Fibroblast of pulmonary artery (primary cell): ENCODE measurements at regions not wholly inside any gene's neighbourhood (a gene's known extent, or its start where the extent isn't known, plus 50 kb on each side); places are given as distances from the start of the nearest gene placed in this dataset.
"Not testable (repeated sequence)": the region's sequence is repeated elsewhere in the genome, so short reads cannot be mapped to it uniquely, and the experiment has no call there.

Experiments
- DNase-seq: peaks from one replicate; pipeline ENCODE4 v3.0.0-alpha.2; 2010; ENCODE audit warnings: low read depth
- H3K4me3 ChIP-seq: replicated peaks from 2 replicates; pipeline ENCODE4 v1.5.1; 2011; ENCODE audit warnings: low read depth, mild to moderate bottlenecking, control low read depth, low read length, moderate library complexity
- TF ChIP-seq, protein P1 (sequence below): IDR thresholded peaks from 2 replicates; pipeline ENCODE4 v1.5.1; 2011; ENCODE audit warnings: mild to moderate bottlenecking, control low read depth, low read length, inconsistent platforms; ENCODE audit errors: missing control alignments

GRCh38 chr12:131333136-131333535 is 377.8 kb upstream of the SFSWAP start:
- no peak overlapping the region for H3K4me3 ChIP-seq
- no peak for DNase-seq
- TF ChIP-seq, protein P1, sequence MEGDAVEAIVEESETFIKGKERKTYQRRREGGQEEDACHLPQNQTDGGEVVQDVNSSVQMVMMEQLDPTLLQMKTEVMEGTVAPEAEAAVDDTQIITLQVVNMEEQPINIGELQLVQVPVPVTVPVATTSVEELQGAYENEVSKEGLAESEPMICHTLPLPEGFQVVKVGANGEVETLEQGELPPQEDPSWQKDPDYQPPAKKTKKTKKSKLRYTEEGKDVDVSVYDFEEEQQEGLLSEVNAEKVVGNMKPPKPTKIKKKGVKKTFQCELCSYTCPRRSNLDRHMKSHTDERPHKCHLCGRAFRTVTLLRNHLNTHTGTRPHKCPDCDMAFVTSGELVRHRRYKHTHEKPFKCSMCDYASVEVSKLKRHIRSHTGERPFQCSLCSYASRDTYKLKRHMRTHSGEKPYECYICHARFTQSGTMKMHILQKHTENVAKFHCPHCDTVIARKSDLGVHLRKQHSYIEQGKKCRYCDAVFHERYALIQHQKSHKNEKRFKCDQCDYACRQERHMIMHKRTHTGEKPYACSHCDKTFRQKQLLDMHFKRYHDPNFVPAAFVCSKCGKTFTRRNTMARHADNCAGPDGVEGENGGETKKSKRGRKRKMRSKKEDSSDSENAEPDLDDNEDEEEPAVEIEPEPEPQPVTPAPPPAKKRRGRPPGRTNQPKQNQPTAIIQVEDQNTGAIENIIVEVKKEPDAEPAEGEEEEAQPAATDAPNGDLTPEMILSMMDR, result no peak

- TF ChIP-seq, protein P1, result no peak
- DNase-seq, result no peak
- H3K4me3 ChIP-seq, result no peak overlapping the region
Observed at GRCh38 chr12:131333621-131334440, 377.1 kb upstream of the SFSWAP start.

GRCh38 chr12:131334835-131335234 is 376.1 kb upstream of the SFSWAP start:
- TF ChIP-seq, protein P1, result no peak
- DNase-seq, result no peak
- H3K4me3 ChIP-seq, result no peak overlapping the region

GRCh38 chr12:131335456-131335855 is 375.4 kb upstream of the SFSWAP start:
- TF ChIP-seq, protein P1, result no peak
- no peak overlapping the region for H3K4me3 ChIP-seq
- DNase-seq, result no peak

DNA sequence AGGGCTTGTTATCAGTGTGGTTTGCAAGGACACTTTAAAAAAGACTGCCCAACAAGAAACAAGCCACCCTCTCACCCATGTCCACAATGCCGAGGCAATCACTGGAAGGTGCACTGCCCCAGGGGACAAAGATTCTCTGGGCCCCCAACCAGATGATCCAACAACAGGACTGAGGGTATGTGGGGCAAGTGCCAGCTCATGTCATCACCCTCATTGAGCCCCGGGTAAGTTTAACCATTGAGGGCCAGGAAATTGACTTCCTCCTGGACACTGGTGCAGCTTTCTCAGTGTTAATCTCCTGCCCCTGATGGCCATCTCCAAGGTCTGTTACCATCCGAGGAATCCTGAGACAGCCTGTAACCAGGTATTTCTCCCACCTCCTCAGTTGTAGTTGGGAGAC is 373.0 kb upstream of the SFSWAP start:
- H3K4me3 ChIP-seq, DNase-seq: not testable (repeated sequence)

DNA sequence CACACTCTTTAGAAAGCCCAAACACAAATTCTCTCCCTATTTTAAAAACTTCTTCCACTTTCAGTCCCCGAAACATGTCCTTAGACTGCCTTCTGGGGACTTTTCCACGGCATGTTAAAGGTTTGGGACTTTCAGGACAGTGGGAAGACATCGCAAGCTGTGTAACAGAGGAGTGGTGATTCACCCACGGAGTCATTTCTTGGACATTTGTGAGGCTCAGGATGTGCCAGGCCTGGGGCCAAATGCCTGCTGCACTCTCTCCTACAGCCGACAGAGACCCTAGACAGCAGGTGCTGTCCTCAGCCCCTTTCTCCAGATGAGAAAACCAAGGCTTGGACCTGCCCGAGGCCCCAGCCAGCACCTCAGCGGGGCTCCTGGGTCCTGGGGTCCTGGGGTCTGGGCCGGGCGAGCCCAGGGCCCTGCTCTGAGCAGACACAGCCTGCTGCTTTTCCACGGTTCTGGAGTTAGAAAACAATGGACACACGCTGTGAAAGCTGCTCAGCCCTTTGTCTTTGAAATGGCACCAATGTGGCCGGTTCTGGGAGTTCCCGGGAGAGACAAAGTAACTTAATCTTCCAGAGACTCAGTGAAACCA is 370.2 kb upstream of the SFSWAP start:
- no peak for DNase-seq
- H3K4me3 ChIP-seq, result no peak overlapping the region
- TF ChIP-seq, protein P1, result no peak

DNA sequence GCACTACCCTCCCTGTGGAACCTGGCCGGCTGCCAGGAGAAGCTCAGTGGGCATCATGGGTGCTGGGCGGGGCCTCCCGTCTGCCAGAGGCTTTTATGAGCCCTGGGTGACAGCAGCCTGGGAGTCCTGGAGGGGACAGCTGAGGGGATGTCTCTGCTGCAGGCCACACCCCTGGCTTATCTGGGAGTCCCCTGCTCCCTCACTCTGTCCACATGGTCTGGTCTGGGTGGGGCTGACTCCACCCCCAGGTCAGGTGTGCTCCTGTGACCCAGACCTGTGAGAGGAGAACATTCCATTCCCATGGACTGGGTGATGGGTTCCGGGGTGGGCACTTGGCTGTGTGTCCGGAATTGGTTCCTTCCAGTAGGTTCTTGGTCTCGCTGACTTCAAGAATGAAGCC is 369.3 kb upstream of the SFSWAP start:
- not testable (repeated sequence) for H3K4me3 ChIP-seq, DNase-seq

DNA sequence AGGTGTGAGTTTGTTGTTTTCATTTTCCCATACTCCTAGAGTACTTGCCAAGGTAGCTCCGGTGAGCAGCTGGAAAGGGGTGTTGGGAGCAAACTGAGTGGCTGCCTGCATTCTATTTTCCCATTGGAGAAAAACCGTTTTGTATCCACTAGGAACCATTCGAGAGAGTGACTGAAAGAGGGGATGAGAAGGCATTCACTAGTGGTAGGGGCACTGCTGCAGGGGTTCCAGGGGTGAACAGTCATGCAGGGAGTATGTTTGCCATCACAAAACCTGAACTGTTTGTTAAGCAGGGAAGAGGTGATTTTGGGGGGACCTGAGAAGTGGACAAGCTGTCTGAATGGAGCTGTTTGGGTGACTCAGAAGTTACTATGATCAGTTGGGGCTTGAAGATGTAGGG is 367.5 kb upstream of the SFSWAP start:
- DNase-seq, result not testable (repeated sequence)

GRCh38 chr12:131344715-131345520 is 366.0 kb upstream of the SFSWAP start:
- not testable (repeated sequence) for H3K4me3 ChIP-seq, DNase-seq

More for the DNA sequence above, 367.5 kb upstream of the SFSWAP start:
- H3K4me3 ChIP-seq, result not testable (repeated sequence)
